ENCODE measurements at regions not wholly inside any gene's neighbourhood (a gene's known extent, or its start where the extent isn't known, plus 50 kb on each side); places are given as distances from the start of the nearest gene placed in this dataset.

GRCh38 chr10:131792809-131793208 is 108.0 kb upstream of the PPP2R2D start:
- POLR2A ChIA-PET: no interaction called here
- H3K27me3 Mint-ChIP-seq: peaks cover 6% of the 10 kb centered on the region
- H3K36me3 Mint-ChIP-seq (ENCODE audit: low read depth): no peaks in the 10 kb centered on the region
- H3K4me3 Mint-ChIP-seq: no peak overlapping the region
- no peak for DNase-seq
- H3K9me3 Mint-ChIP-seq: no peaks in the 10 kb centered on the region
- intact Hi-C loops (cut with micrococcal nuclease): no loop called here
- no peaks in the 10 kb centered on the region for H3K4me1 Mint-ChIP-seq (ENCODE audit: low read depth)
- ATAC-seq: no peak
- CTCF ChIA-PET: no interaction called here
- no peak overlapping the region for H3K27ac Mint-ChIP-seq
- no peak for TF ChIP-seq CTCF (IDR thresholded peaks at IDR 0.05)

GRCh38 chr10:131795761-131796160 is 105.0 kb upstream of the PPP2R2D start:
- no peak for DNase-seq
- peaks cover 13% of the 10 kb centered on the region for H3K9me3 Mint-ChIP-seq
- no peak overlapping the region for H3K4me3 Mint-ChIP-seq
- H3K27me3 Mint-ChIP-seq: peaks cover 2% of the 10 kb centered on the region
- ChIA-PET CTCF (no interaction called here), POLR2A (no interaction called here)
- no peaks in the 10 kb centered on the region for H3K4me1 Mint-ChIP-seq (ENCODE audit: low read depth)
- intact Hi-C loops (cut with micrococcal nuclease): no loop called here
- no peak for ATAC-seq
- TF ChIP-seq CTCF (IDR thresholded peaks at IDR 0.05): no peak
- H3K27ac Mint-ChIP-seq: no peak overlapping the region
- H3K36me3 Mint-ChIP-seq (ENCODE audit: low read depth): no peaks in the 10 kb centered on the region

- intact Hi-C loops (cut with micrococcal nuclease): no loop called here
- no peak overlapping the region for H3K27ac Mint-ChIP-seq
- peaks cover 2% of the 10 kb centered on the region for H3K27me3 Mint-ChIP-seq
- TF ChIP-seq CTCF (IDR thresholded peaks at IDR 0.05): no peak
- DNase-seq (no peak), ATAC-seq (no peak)
- H3K4me1 Mint-ChIP-seq (ENCODE audit: low read depth): no peaks in the 10 kb centered on the region
- no peak overlapping the region for H3K4me3 Mint-ChIP-seq
- no peaks in the 10 kb centered on the region for H3K36me3 Mint-ChIP-seq (ENCODE audit: low read depth)
- ChIA-PET POLR2A (interaction anchor here (0.5 kb wide), 1 partner anchor 690 kb away, joined by 3 read pairs; no protein-coding TSS in a partner anchor), CTCF (no interaction called here)
- peaks cover 13% of the 10 kb centered on the region for H3K9me3 Mint-ChIP-seq
Observed at GRCh38 chr10:131797626-131798025, 103.2 kb upstream of the PPP2R2D start.

- peaks cover 2% of the 10 kb centered on the region for H3K27me3 Mint-ChIP-seq
- no peak overlapping the region for H3K4me3 Mint-ChIP-seq
- peaks cover 13% of the 10 kb centered on the region for H3K9me3 Mint-ChIP-seq
- H3K36me3 Mint-ChIP-seq (ENCODE audit: low read depth): no peaks in the 10 kb centered on the region
- ATAC-seq: no peak
- ChIA-PET CTCF (no interaction called here), POLR2A (no interaction called here)
- intact Hi-C loops (cut with micrococcal nuclease): no loop called here
- H3K4me1 Mint-ChIP-seq (ENCODE audit: low read depth): no peaks in the 10 kb centered on the region
- no peak for TF ChIP-seq CTCF (IDR thresholded peaks at IDR 0.05)
- H3K27ac Mint-ChIP-seq: no peak overlapping the region
- DNase-seq: no peak
Observed at GRCh38 chr10:131799429-131799828, 101.4 kb upstream of the PPP2R2D start.

GRCh38 chr10:131802156-131802915 is 98.5 kb upstream of the PPP2R2D start:
- no peak for DNase-seq
- ATAC-seq: no peak
- Mint-ChIP-seq H3K36me3 (ENCODE audit: low read depth) (no peaks in the 10 kb centered on the region), H3K4me3 (no peak overlapping the region), H3K4me1 (ENCODE audit: low read depth) (no peaks in the 10 kb centered on the region), H3K27ac (no peak overlapping the region), H3K27me3 (no peaks in the 10 kb centered on the region), H3K9me3 (peaks cover 13% of the 10 kb centered on the region)
- intact Hi-C loops (cut with micrococcal nuclease): no loop called here
- ChIA-PET CTCF (interaction anchor here (1.2 kb wide), 1 partner anchor 16 kb away, joined by 4 read pairs; no protein-coding TSS in a partner anchor), POLR2A (no interaction called here)
- TF ChIP-seq CTCF (IDR thresholded peaks at IDR 0.05): no peak
